ENCODE measurements at regions not wholly inside any gene's neighbourhood (a gene's known extent, or its start where the extent isn't known, plus 50 kb on each side); places are given as distances from the start of the nearest gene placed in this dataset.

GRCh38 chr9:108039493-108039892 lies 549.9 kb upstream of the KLF4 start:
- no peak for TF ChIP-seq EZH2 (IDR thresholded peaks at IDR 0.05; ENCODE audit: borderline replicate concordance, insufficient read depth, low read depth, low read length, poor library complexity, severe bottlenecking)
- TF ChIP-seq, protein P1, sequence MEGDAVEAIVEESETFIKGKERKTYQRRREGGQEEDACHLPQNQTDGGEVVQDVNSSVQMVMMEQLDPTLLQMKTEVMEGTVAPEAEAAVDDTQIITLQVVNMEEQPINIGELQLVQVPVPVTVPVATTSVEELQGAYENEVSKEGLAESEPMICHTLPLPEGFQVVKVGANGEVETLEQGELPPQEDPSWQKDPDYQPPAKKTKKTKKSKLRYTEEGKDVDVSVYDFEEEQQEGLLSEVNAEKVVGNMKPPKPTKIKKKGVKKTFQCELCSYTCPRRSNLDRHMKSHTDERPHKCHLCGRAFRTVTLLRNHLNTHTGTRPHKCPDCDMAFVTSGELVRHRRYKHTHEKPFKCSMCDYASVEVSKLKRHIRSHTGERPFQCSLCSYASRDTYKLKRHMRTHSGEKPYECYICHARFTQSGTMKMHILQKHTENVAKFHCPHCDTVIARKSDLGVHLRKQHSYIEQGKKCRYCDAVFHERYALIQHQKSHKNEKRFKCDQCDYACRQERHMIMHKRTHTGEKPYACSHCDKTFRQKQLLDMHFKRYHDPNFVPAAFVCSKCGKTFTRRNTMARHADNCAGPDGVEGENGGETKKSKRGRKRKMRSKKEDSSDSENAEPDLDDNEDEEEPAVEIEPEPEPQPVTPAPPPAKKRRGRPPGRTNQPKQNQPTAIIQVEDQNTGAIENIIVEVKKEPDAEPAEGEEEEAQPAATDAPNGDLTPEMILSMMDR (IDR thresholded peaks at IDR 0.05): no peak

Data from B cell (primary cell).